ENCODE measurements at regions not wholly inside any gene's neighbourhood (a gene's known extent, or its start where the extent isn't known, plus 50 kb on each side); places are given as distances from the start of the nearest gene placed in this dataset.

- TF ChIP-seq HIVEP1 (CRISPR knock-in tag; IDR thresholded peaks at IDR 0.05) (no peak), CCAR2 (IDR thresholded peaks at IDR 0.05; ENCODE audit: low read depth, low read length) (no peak), CTCF (IDR thresholded peaks at IDR 0.05 in 2 of 3, conservative IDR thresholded peaks at IDR 0.05 in 1 of 3; ENCODE audit: insufficient read depth in 2 of 3, low read depth in 1 of 3, low read length in 3 of 3) (no peak), ZNF24 (IDR thresholded peaks at IDR 0.05) (no peak), MAX (CRISPR knock-in tag; IDR thresholded peaks at IDR 0.05) (no peak)
Observed at GRCh38 chr1:96411006-96411405, 310.6 kb upstream of the PTBP2 start.
